Body of pancreas (tissue), 4 donors: ENCODE measurements at regions not wholly inside any gene's neighbourhood (a gene's known extent, or its start where the extent isn't known, plus 50 kb on each side); places are given as distances from the start of the nearest gene placed in this dataset.

Experiments
- ATAC-seq: fragments of 150-250 bp; one replicate; pipeline ENCODE4 v1.9.1; 2016
- DNase-seq, 4 donors: peaks; one replicate each; pipeline ENCODE4 v3.0.0-alpha.2; 2019
- H3K27ac ChIP-seq, 4 donors: fragments of 200-600 bp; sonication (generic); 1 replicate in 3 of 4; 2 replicates in 1 of 4; pipeline versions ENCODE4 v1.5.1 to v1.6.1; 2016 to 2019; ENCODE audit warnings: mild to moderate bottlenecking in 1 of 4, mixed read lengths in 1 of 4, moderate library complexity in 1 of 4
- H3K27me3 ChIP-seq, 2 donors: fragments of 200-600 bp; sonication (generic); one replicate each; pipeline ENCODE4 v1.6.0; 2016; ENCODE audit warnings: mild to moderate bottlenecking in 1 of 2
- H3K36me3 ChIP-seq, 2 donors: fragments of 200-600 bp; sonication (generic); replicated peaks in 1 of 2; 2 replicates each; pipeline ENCODE4 v1.5.1; 2016; ENCODE audit warnings: low read depth in 2 of 2; ENCODE audit not compliant: insufficient read depth in 1 of 2
- H3K4me1 ChIP-seq: fragments of 200-600 bp; sonication (generic); one replicate; pipeline ENCODE4 v1.6.0; 2016
- H3K4me3 ChIP-seq, 2 donors: fragments of 200-600 bp; sonication (generic); 1 replicate in 1 of 2; 2 replicates in 1 of 2; pipeline ENCODE4 v1.5.1; 2016 to 2019
- H3K9me3 ChIP-seq, 3 donors: fragments of 200-600 bp; sonication (generic); 1 replicate in 2 of 3; 2 replicates in 1 of 3; pipeline ENCODE4 v1.5.1; 2016
- POLR2A ChIP-seq, 3 donors: fragments of 450-650 bp; IDR thresholded peaks; one replicate each; pipeline ENCODE4 v1.6.1; 2016; ENCODE audit warnings: antibody characterized with exemption in 3 of 3, mild to moderate bottlenecking in 2 of 3
- WGBS, 2 donors: methylation state at CpG; one replicate each; pipeline ENCODE4 v1.1.5; 2017; 5-methylcytosine and 5-hydroxymethylcytosine counted together
- intact Hi-C: fragments of 100-400 bp; cut with DNase I; formaldehyde crosslinking; loops from one replicate; pipeline ENCODE4 v1.15.1; 2023
- TF ChIP-seq, protein P1 (sequence below), 7 experiments: fragments of 450-650 bp in 4 of 7; fragments of 200-600 bp in 3 of 7; sonication (generic) in 3 of 7; IDR thresholded peaks; one replicate each; pipeline ENCODE4 v1.5.1; 2016 to 2019; ENCODE audit warnings: antibody characterized with exemption in 7 of 7

DNA sequence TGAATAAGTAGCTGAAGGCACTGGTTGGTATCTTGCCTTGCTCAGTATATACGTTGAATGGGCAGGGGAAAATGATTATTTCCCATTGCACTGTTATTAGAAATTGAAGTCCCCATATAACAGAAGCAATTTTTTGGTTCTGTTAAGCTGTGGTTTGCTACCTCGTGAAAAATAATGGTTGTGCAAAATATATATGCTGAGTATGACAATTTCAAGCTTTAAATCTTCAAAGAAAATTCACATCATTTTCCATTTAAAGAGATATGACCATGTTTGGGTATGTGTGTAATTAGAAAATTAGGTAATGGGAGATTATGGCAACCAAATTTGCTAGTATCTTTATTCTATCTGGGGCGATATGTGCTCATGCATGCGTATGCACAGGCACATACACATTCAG is 139.8 kb downstream of the DMAC1 start:
- no peaks in the 10 kb centered on the region for H3K27me3 ChIP-seq
- H3K36me3 ChIP-seq = no peaks in the 10 kb centered on the region
- 67 to 72% methylated on average over 4 of the region's 4 CpGs for WGBS, 2 donors
- H3K4me3 ChIP-seq = no peak overlapping the region
- DNase-seq (no peak), ATAC-seq (no peak)
- TF ChIP-seq, protein P1, sequence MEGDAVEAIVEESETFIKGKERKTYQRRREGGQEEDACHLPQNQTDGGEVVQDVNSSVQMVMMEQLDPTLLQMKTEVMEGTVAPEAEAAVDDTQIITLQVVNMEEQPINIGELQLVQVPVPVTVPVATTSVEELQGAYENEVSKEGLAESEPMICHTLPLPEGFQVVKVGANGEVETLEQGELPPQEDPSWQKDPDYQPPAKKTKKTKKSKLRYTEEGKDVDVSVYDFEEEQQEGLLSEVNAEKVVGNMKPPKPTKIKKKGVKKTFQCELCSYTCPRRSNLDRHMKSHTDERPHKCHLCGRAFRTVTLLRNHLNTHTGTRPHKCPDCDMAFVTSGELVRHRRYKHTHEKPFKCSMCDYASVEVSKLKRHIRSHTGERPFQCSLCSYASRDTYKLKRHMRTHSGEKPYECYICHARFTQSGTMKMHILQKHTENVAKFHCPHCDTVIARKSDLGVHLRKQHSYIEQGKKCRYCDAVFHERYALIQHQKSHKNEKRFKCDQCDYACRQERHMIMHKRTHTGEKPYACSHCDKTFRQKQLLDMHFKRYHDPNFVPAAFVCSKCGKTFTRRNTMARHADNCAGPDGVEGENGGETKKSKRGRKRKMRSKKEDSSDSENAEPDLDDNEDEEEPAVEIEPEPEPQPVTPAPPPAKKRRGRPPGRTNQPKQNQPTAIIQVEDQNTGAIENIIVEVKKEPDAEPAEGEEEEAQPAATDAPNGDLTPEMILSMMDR (IDR thresholded peaks at IDR 0.05) = no peak
- no peak for TF ChIP-seq POLR2A (IDR thresholded peaks at IDR 0.05)
- intact Hi-C loops = no loop called here
- H3K27ac ChIP-seq = no peak overlapping the region
- H3K9me3 ChIP-seq = no peaks in the 10 kb centered on the region
- peaks cover 7% of the 10 kb centered on the region for H3K4me1 ChIP-seq

DNA sequence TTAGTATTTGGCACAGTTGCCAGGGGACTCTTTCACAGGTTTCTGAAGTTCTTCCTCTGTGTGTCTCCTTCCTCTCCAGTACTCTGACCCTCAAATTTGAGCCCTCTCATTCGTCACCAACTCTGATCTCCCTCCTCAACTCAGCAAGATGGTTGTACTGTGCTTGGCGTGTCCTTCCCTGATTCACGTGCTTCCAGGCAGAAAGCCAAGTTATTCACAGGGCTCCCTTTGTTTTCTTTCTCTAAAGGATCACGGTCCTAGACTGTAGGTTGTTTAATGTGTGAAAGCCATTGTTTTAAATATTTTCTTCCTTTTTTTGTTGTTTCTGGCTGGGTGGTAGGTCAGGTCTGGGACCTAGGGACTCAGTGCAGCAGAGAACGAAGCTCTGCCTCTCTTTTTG is 142.9 kb downstream of the DMAC1 start:
- Histone ChIP-seq H3K36me3 (no peaks in the 10 kb centered on the region), H3K4me1 (peaks cover 7% of the 10 kb centered on the region), H3K27ac (no peak overlapping the region), H3K9me3 (no peaks in the 10 kb centered on the region), H3K4me3 (no peak overlapping the region), H3K27me3 (no peaks in the 10 kb centered on the region)
- intact Hi-C loops = no loop called here
- WGBS, 2 donors = 16 to 19% methylated on average over 5 of the region's 5 CpGs
- DNase-seq (peak in 2 of 4 donors; percentile 6 to 16), ATAC-seq (peak; percentile 27)
- TF ChIP-seq, protein P1 (IDR thresholded peaks at IDR 0.05) = no peak
- TF ChIP-seq POLR2A (IDR thresholded peaks at IDR 0.05) = no peak

DNA sequence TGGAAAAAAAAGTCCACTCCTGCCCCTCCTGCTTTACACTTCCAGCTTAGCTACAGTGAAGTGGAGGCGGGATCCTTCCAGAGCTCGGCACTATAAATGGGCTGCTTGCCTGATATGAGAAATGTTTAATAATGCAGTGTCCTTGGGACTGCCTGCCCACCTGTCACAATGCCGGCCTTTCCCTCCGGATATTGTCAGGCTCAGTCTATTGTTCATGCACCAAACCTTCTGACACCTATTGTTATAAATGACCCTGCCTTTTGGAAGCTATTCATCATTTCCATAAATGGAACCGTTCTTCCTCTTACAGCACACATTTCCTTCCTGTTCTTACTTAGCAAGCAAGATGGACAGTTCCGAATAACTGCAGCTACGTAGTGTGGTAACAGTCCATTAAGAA is 146.3 kb downstream of the DMAC1 start:
- Histone ChIP-seq H3K27me3 (no peaks in the 10 kb centered on the region), H3K27ac (no peak overlapping the region), H3K36me3 (no peaks in the 10 kb centered on the region), H3K9me3 (no peaks in the 10 kb centered on the region), H3K4me3 (no peak overlapping the region), H3K4me1 (peaks cover 7% of the 10 kb centered on the region)
- 14 to 15% methylated on average over 7 of the region's 7 CpGs for WGBS, 2 donors
- intact Hi-C loops = no loop called here
- DNase-seq (peak in 1 of 4 donors; percentile 5), ATAC-seq (peak; percentile 47)
- TF ChIP-seq, protein P1 (IDR thresholded peaks at IDR 0.05) = no peak
- TF ChIP-seq POLR2A (IDR thresholded peaks at IDR 0.05) = no peak

DNA sequence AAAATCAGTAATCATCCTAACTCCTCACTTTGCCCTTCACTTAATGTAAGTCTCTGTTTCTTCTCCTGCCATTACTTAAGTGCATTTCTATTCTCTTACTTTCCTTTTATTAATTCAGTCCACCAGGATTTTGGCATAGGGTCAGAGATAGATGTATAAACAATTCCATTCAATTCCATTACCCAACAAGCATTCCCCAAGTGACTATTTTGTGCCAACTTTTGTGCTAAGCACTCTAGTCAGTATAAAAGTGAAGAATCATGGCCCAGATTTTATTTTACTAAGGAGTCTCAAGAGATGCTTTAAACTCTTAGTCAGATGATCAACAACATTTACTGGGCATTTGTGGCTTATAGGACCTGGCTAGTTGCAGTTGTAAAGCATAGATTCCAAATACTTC is 159.3 kb downstream of the DMAC1 start:
- Histone ChIP-seq H3K27me3 (no peaks in the 10 kb centered on the region), H3K9me3 (no peaks in the 10 kb centered on the region), H3K27ac (no peak overlapping the region), H3K36me3 (no peaks in the 10 kb centered on the region), H3K4me1 (no peaks in the 10 kb centered on the region), H3K4me3 (no peak overlapping the region)
- no peak for ATAC-seq
- TF ChIP-seq, protein P1 (IDR thresholded peaks at IDR 0.05) = no peak
- TF ChIP-seq POLR2A (IDR thresholded peaks at IDR 0.05) = no peak
- intact Hi-C loops = no loop called here
- no peak for DNase-seq

DNA sequence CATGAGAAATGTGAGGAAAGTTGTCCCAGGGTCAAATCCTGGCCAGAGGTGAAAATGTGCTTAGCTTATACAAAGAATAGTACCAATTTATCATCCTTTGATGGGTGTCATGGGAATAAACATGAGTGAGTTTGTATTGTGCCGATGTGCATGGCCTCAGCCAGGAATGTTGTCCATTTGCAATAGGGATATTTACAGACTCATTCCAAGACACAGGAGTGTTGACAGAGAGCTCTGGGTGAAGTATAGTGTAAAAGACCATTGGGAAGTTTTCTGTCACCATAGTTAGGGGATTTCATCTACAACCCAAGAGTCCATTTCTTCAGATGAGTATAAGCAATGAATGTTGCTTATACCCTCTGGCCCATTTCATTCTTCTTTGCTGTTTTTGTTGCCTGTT is 160.1 kb downstream of the DMAC1 start:
- intact Hi-C loops = no loop called here
- no peak for TF ChIP-seq POLR2A (IDR thresholded peaks at IDR 0.05)
- TF ChIP-seq, protein P1 (IDR thresholded peaks at IDR 0.05) = no peak
- Histone ChIP-seq H3K36me3 (no peaks in the 10 kb centered on the region), H3K4me3 (no peak overlapping the region), H3K4me1 (no peaks in the 10 kb centered on the region), H3K27me3 (no peaks in the 10 kb centered on the region), H3K27ac (no peak overlapping the region), H3K9me3 (no peaks in the 10 kb centered on the region)
- ATAC-seq (no peak), DNase-seq (no peak)
- 22 to 34% methylated on average over 1 of the region's 1 CpG for WGBS, 2 donors
